Fibroblast of skin of right biceps (primary cell): ENCODE measurements at regions not wholly inside any gene's neighbourhood (a gene's known extent, or its start where the extent isn't known, plus 50 kb on each side); places are given as distances from the start of the nearest gene placed in this dataset.
"Not testable (repeated sequence)": the region's sequence is repeated elsewhere in the genome, so short reads cannot be mapped to it uniquely, and the experiment has no call there.

Source experiments
- DNase-seq: peaks from one replicate; pipeline ENCODE4 v3.0.0-alpha.2; 2013

DNA sequence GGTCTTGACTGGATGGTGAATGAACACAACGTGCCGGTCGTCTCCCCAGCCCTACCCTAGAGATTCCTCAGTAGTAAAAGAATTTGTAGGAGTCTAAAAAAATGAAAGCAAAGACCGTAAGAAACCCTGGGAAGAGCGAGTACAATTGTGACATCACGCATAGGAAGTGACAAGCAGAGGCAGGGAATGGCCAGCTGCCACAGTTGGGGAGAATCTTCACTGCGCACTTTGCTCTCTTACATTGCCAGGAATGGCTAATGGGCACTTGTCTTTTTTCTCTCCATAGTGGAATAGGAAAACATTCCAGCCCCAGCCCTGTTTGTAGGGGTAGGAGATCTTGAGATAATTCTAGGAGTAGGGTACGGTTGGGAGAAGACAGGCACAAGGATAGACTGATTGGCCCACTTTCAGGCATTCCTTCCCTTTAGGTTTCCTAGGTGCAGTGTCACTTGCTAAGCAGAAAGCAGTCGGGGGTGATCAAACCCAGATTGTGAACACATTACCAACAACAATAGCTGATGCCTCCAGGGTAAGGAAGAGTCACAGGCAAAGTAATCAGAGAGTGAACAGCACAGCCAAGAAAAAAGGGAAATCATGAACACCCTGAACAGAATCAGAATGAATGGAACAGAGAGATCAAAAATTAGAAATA is 302.7 kb downstream of the MAN2A1 start:
- DNase-seq: no peak

- DNase-seq: no peak
Measured at GRCh38 chr5:109994135-109994534, 304.4 kb downstream of the MAN2A1 start.

DNA sequence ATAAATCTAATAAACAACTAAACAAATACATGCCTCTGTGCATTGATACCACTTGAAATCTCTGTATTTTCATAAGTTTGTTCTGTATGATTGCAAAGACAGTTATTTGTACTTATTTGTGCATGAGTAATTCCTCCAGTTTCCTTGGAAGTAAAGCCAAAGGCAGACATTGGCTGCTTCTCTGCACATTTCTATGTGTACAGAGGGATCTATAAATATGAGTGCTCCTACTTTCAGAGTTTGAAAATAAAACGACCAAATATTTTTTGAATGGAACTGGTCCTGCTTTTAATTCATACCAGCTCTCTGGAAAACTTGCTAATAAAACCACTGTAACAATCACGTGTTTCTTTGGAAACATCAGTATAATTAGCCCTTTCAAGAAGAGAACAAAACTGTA is 306.5 kb downstream of the MAN2A1 start:
- DNase-seq: no peak

- no peak for DNase-seq
Measured at GRCh38 chr5:109997161-109997560, 307.4 kb downstream of the MAN2A1 start.

DNA sequence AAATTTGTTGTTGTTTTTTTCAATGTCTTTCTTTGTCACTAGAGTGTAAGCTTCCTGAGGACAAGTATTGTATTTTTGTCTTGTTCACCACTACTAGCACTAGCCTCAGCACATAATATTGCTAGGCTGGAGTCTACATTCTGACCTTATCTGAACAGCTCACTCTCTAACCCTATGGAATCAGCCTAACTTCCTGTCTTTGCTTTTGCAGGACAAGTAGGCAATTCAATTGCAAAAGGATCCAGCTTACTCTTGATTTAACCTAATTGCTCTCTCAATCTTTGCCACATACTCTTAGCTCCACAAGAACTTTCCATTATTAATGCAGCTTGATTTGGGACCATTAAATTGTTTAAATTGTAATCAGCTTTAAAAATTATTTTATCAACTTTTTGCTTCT is 308.5 kb downstream of the MAN2A1 start:
- no peak for DNase-seq

DNA sequence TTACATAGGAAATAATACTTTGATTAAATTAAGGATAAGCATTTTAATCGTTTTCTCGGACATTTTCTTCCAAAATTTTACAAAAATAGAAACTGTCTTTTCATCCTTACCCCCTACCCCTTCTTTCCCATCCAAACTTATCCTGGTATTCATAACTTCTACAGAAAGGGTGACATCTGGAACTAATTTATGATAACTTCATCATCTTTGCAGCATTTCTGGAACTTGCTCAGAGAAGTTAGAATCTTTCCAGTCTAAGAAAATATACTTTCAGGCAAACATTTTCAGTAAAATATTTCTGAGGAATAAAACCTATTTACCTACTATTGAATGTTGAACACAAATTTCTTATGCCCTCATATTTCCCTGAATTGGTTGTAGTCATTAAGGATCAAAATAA is 309.0 kb downstream of the MAN2A1 start:
- peak; percentile 41 for DNase-seq

DNA sequence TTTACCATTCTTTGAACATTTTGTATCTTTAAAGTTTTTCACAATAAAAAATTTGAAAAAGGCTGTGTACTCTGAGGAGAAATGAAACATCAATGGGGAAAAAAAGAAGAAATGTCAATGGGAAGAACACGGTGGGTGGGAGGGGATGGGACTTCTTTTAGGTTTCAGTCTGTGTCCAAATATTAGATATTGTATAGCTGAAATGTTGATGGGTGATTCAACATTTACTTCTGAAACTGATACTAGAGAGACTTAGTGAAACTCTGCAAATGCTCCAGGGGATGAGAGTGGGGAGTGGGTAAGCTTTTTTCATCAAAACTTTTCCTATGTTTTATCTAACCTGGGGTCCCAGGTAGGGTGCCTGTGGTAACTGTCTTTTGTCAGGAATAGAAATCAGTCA is 311.9 kb downstream of the MAN2A1 start:
- DNase-seq: no peak

DNA sequence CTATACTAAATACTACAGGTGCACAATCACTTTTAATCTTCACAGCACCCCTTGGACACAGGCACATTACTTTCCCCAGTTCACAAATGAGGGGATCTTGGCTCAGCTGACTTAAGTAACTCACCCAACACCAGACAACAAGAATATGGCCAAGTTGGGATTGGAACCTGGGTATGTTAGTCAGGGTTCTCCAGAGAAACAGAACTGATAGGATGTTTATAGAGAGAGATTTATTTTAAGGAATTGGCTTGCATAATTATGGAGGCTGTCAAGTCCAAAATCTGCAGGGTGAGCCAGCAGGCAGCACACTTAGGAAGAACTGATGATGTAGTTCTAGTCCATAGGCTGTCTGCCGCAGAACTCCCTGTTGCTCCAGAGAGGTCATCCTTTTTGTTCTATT is 312.9 kb downstream of the MAN2A1 start:
- DNase-seq: no peak

DNA sequence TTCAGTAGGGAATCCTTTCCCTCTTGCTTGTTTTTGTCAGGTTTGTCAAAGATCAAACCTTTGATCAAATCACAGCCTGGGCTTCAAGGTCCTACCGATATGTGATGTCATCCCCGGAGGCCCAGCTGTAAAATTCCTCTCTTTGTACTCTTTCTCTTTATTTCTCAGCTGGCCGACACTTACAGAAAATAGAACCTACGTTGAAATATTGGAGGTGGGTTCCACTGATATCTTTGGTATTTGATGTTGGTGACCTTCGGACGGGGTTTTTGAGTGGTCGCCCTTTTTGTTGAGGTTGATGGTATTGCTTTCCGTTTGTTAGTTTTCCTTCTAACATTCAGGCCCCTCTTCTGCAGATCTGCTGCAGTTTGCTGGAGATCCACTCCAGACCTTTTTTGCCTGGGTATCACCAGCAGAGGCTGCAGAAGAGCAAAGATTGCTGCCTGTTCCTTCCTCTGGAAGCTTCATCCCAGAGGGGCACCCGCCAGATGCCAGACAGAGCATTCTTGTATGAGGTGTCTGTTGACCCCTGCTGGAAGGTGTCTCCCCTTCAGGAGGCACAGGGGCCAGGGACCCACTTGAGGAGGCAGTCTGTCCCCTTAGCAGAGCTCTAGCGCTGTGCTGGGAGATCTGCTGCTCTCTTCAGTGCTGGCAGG is 316.3 kb downstream of the MAN2A1 start:
- not testable (repeated sequence) for DNase-seq

DNA sequence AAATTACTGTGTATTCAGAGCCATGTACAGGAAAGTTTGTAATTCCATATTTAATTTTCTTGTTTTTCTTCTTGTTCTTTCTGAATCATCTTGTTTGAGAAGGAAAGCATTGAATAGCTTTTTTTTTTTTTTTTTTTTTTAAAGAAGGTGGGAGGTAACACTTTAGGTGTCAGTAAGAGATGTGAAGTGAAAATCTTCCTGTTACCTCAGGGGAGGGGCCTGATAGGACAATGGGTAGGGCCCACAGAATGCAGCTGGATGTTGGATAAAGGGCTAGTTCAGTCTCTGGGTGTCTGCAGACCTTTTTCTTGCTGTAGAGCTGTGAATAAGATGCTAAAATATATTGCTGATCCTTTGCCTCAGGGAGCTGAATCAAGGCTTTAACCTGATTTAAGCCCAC is 317.4 kb downstream of the MAN2A1 start:
- DNase-seq: no peak

DNA sequence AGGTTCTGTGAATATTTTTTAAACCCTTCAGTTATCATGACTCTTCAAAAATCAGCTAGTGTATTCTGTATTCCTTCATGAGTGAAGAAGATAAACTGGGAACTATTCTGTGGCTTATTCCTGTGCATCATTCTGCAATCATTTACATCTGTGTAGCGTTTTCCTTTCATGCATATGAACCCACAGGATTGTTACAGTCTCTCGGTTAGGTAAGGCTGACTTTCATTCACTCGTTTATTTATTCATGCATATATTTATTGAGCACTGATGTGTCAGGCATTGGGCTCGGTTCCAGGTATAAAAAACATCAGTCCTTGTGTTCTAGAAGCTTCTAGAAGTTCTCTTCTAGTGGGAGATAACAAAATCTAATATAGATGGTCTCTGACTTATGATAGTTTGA is 318.4 kb downstream of the MAN2A1 start:
- peak; percentile 14 for DNase-seq

- DNase-seq: no peak
Measured at GRCh38 chr5:110012145-110012544, 322.4 kb downstream of the MAN2A1 start.

DNA sequence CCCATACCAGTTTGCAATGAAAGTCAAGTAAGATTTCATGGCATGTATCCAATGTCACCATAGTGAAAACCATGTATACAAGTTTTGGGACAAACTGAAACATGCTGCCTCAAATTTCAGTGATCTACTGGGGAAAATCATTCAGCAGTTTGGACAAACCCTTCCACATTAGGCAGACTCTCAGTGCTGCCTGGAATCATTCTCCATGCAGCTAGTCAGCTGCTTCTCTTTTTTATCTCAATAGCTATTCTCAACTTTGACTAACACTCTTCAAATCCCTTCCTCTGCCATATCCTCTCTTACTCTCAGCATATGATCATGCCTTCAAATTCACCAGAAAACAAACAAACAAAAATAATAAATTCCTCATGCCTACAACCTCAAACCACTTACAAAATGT is 323.3 kb downstream of the MAN2A1 start:
- DNase-seq: no peak

DNA sequence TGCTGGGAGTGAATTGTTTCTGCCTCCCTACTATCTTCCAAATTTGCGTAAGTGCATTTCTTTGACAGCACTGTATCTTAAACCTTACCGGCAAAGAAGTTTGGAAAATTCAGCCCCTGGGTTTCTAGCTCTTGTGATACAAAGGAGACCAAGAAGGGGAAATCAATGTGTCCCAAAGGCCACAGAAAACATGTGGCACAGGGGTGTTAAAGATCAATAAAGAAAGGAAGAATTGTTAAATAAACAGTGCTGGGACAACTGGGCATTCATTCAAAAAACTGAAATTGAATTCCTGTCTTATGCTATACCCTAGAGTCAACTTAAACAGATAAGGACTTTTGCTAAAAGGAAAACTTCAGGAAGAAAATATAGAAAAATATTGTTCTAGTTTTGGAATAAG is 328.1 kb downstream of the MAN2A1 start:
- DNase-seq: no peak

GRCh38 chr5:110018509-110018908 is 328.8 kb downstream of the MAN2A1 start:
- no peak for DNase-seq

DNA sequence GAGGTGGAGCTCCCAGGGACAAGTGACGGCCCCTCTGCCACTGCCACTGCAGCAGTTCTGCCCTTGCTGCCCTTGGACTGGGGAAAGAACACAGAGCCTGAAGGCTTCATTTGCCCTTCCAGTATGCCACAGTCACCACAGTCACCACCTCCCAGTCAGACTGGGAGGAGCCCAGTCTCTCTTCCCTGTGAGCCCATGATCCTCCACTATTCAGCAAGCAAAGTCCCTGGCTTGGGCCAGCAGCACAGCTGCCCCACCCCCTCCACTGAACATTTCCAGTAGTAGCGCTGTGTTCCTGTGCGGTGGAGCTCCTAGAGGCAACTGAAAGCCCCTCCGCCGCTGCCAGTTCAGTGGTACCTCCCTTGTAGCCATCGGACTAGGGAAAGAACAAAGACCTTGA is 329.4 kb downstream of the MAN2A1 start:
- DNase-seq: no peak

- no peak for DNase-seq
Measured at GRCh38 chr5:110019780-110020179, 330.1 kb downstream of the MAN2A1 start.

DNA sequence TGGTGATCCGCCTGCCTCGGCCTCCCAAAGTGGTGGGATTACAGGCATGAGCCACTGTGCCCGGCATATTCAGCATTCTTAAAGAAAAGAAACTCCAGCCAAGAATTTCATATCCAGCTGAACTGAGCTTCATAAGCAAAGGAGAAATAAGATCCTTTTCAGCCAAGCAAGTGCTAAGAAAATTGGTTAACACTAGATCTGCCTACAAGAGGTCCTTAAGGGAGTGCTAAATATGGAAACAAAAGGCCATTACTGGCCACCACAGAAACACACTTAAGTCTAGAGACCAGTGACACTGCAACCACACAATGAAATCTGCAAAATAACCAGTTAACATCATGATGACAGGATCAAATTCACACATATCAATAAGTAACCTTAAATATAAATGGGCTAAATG is 331.5 kb downstream of the MAN2A1 start:
- no peak for DNase-seq

GRCh38 chr5:110025160-110025559 is 335.4 kb downstream of the MAN2A1 start:
- no peak for DNase-seq

DNA sequence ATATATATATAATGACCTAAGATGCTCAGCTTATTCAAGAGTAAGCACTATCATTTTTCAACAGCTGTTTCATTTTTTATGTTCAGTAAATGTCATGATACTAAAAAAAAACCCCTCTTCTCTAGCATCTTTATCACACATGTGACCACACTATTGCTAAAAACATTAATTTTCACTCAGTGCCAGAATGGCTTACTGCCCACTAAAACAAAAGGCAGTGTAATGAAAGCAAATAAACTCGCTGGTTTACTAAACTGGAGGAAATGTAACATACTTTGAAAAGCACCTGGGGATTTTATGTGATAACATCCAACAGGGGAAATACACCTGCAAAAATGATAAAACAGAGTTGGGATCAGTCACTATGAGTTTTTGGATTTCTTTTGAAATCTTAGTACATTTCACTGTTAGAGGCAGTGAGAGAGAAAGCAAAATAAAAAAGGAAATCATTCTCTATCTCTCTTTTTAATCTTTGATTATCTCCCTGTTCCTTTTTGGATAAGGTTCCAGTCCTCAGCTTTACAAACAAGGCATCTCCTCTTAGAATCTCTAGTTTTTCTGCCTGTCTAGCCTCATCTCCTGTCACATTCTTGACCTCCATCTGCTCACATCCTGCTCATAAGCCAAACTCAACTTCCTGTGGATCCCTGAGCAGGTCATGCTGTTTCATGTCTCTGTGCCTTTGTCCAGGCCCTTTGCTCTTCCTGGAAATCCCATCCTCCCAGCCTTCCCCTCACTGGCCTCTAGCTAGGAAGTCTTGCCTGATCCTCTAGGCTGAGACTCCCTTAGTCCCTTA is 338.0 kb downstream of the MAN2A1 start:
- no peak for DNase-seq

- DNase-seq: no peak
Measured at GRCh38 chr5:110031402-110032140, 341.8 kb downstream of the MAN2A1 start.

DNA sequence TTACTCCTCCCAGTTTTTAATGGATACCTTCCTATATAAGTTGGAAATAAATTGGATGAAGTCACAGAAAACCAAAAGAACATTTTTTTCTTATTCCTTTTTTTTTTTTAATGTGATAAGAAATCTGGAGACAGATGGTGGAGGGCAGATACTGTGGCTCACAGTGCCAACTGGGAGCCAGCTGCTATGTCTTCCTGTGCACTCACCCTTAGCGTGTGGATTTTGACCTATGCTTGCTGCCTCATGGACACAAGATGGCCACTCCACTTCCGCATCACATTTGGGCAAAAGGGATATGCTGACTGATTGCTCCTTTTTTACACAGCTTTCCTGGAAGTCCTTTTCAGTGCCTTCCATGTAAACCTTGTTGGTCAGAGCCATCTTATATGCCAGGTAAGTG is 342.6 kb downstream of the MAN2A1 start:
- DNase-seq: no peak

- no peak for DNase-seq
Measured at GRCh38 chr5:110034056-110034600, 344.4 kb downstream of the MAN2A1 start.
